Coronary artery (tissue), 2 donors: ENCODE measurements at regions not wholly inside any gene's neighbourhood (a gene's known extent, or its start where the extent isn't known, plus 50 kb on each side); places are given as distances from the start of the nearest gene placed in this dataset.

Experiments used
- DNase-seq: peaks from one replicate; pipeline ENCODE4 v3.0.0-alpha.2; 2017; ENCODE audit warnings: low spot score
- H3K27ac ChIP-seq, 2 donors: fragments of 200-600 bp; sonication (generic); one replicate each; pipeline ENCODE4 v1.5.1; 2016 to 2019
- H3K4me3 ChIP-seq: fragments of 200-600 bp; sonication (generic); 2 replicates; pipeline ENCODE4 v1.5.1; 2016; ENCODE audit warnings: mild to moderate bottlenecking, moderate library complexity
- TF ChIP-seq, protein P1 (sequence below): fragments of 200-600 bp; sonication (generic); IDR thresholded peaks from one replicate; pipeline ENCODE4 v1.5.1; 2019; ENCODE audit warnings: antibody characterized with exemption

DNA sequence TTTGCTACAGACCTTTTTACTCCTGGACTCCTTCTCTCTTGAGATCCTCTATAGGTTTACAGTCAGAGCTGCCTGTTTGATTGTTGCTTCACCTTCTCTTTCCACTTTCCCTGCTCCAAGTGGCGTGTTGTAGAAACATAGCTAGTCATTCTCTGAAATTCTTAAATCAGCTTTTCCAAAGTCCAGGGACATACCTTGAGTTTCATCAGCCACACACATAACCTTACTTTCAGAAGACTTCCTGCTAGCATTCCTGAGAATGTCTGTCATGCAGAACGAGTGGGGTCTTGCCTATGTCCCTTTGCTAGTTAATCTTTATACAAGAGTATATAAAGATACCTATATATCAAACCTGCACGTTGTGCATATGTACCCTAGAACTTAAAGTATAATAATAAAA, 230.3 kb upstream of the ZNF462 start:
- TF ChIP-seq, protein P1, sequence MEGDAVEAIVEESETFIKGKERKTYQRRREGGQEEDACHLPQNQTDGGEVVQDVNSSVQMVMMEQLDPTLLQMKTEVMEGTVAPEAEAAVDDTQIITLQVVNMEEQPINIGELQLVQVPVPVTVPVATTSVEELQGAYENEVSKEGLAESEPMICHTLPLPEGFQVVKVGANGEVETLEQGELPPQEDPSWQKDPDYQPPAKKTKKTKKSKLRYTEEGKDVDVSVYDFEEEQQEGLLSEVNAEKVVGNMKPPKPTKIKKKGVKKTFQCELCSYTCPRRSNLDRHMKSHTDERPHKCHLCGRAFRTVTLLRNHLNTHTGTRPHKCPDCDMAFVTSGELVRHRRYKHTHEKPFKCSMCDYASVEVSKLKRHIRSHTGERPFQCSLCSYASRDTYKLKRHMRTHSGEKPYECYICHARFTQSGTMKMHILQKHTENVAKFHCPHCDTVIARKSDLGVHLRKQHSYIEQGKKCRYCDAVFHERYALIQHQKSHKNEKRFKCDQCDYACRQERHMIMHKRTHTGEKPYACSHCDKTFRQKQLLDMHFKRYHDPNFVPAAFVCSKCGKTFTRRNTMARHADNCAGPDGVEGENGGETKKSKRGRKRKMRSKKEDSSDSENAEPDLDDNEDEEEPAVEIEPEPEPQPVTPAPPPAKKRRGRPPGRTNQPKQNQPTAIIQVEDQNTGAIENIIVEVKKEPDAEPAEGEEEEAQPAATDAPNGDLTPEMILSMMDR: no peak
- no peak overlapping the region for H3K4me3 ChIP-seq
- no peak for DNase-seq
- no peak overlapping the region for H3K27ac ChIP-seq

DNA sequence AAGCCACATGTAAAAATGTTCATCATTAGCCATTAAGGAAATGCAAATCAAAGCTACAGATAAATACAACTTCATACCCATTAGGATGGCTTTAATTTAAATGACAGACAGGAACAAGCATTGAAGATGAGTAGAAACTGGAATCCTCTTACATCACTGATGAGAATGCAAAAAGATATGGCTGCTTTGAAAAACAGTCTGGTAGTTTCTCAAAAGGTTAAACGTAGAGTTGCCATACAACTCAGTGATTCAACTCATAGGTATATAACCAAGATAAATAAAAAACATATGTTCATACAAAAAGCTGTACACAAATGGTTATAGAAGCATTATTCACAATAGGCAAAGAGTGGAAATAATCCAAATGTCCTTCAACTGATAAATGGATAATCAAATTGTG, 228.8 kb upstream of the ZNF462 start:
- H3K4me3 ChIP-seq: no peak overlapping the region
- DNase-seq: no peak
- H3K27ac ChIP-seq: no peak overlapping the region
- TF ChIP-seq, protein P1: no peak

DNA sequence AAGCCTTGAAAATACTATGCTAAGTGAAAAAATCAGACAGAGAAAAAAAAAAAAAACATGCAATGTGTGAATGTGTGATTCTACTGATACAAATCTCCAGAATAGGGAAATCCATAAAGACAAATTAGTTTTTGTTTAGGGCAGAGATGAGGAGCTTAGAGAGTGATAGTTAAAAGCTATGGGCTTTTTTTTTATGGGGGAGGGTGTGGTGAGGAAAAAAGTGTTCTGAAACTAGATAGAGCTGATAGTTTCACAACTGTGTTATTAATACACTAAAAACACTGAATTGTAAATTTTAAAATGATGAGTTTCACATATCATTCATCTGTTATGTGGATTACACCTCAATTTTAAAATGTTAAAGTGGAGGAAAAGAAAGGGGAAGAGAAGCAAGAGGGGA, 228.3 kb upstream of the ZNF462 start:
- DNase-seq: no peak
- Histone ChIP-seq H3K4me3 (no peak overlapping the region), H3K27ac (no peak overlapping the region)
- TF ChIP-seq, protein P1: no peak

DNA sequence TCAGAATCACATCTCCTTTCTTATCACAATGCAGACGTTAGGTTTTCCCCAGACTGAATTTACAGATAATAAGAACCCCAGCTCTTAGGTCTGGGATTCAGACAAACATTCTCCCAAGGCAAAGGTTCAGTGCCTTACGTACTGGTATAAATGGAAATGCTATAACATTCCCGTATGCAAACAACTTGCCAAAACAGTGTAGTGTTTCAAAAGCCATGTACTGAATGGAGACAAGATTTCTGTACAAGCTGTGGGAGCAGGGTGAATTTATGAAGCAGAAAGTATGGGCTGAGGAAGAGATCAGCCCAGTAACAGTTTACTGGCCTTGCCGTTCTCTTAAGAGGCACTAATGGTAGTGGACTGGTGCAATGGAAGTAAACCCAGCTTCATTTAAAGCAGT, 225.5 kb upstream of the ZNF462 start:
- Histone ChIP-seq H3K4me3 (no peak overlapping the region), H3K27ac (no peak overlapping the region)
- TF ChIP-seq, protein P1: no peak
- no peak for DNase-seq

DNA sequence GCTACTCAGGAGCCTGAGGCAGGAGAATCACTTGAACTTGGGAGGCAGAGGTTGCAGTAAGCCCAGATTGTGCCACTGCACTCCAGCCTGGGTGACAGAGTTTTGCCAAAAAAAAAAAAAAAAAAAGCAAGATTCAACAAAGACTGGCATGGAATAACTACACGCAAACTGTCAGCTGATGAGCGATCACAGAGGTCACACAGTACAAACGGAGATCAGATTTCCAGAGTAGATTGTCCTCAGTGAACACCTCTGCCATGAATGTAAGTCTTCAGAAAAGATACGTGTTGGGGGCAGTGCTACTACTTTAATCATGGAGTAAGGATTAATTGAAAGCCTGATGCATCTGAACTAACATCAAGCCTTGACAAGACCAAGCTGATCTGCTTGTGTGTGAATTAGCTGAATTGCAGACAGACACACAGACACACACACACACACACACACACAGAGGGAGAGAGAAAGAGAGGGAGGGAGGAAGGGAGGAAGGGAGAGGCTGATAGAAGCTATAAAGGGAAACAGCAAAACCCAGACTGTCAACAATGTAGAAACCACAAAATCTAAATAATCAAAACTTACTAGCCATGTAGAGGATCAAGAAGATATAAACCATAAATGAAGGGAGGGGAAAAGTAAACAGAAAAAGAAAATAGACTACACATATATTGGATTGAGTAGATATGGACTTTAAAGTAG, 222.9 kb upstream of the ZNF462 start:
- Histone ChIP-seq H3K4me3 (no peak overlapping the region), H3K27ac (no peak overlapping the region)
- DNase-seq: no peak
- TF ChIP-seq, protein P1: no peak

DNA sequence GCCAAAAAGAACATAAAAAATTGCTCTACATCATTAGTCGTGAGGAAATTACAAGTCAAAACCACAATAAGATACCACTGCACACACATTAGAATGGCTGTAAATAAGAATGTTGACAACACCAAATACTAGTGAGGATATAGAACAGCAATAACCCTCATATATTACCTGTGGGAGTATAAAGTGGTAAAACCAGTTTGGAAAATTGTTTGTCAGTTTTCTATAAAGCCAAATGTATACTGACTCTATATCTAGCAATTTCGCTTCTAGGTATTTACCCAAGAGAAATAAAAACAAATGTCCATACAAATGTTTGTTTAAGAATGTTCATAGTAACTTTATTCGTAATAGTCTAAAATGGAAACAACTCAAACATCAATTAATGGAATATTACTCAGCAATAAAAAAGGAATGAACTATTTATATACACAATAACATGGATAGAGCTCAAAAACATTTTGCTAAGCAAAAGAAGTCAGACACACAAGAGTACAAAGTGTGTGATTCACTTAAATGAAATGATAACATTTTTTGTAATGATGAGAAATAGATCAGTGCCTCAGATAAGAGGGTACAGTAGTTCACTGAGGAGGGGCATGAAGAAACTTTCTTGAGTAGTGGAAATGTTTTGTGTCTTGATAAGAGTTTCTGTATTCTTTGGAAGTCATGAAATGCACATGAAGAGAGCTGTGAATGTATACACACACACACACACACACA, 219.6 kb upstream of the ZNF462 start:
- TF ChIP-seq, protein P1: no peak
- Histone ChIP-seq H3K27ac (no peak overlapping the region), H3K4me3 (no peak overlapping the region)
- DNase-seq: no peak

DNA sequence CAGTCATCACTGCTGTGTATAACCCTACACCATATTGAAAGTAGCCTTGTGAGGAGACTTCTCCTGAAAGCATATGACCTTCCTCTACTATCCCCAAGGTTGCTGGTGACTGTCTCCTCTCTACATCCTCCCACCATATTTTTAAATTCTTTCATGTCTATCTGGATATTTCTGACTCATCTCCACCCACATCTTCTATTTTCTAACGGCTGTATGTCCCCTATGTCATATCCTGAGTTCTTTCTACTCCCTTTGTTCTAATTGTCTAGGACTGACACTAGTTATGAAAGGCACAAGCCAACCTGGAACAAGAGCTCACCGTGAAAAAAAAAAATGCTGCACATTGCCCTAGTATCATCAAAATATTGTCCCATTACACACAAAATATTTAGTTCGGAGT, 218.3 kb upstream of the ZNF462 start:
- TF ChIP-seq, protein P1: no peak
- no peak for DNase-seq

More for the DNA sequence above, 218.3 kb upstream of the ZNF462 start:
- H3K4me3 ChIP-seq: no peak overlapping the region
- H3K27ac ChIP-seq: no peak overlapping the region
